Retinal pigment epithelial cell (primary cell): ENCODE measurements at regions not wholly inside any gene's neighbourhood (a gene's known extent, or its start where the extent isn't known, plus 50 kb on each side); places are given as distances from the start of the nearest gene placed in this dataset.

Experiments
- DNase-seq: peaks from one replicate; pipeline ENCODE4 v3.0.0-alpha.2; 2010; ENCODE audit warnings: low read depth
- H3K4me3 ChIP-seq: 2 replicates; pipeline ENCODE4 v1.5.1; 2011; ENCODE audit warnings: mild to moderate bottlenecking, low read length, control low read depth, moderate library complexity
- TF ChIP-seq, protein P1 (sequence below): conservative IDR thresholded peaks from 2 replicates; pipeline ENCODE4 v1.5.1; 2011; ENCODE audit warnings: low read depth, low read length, control low read depth, inconsistent platforms

DNA sequence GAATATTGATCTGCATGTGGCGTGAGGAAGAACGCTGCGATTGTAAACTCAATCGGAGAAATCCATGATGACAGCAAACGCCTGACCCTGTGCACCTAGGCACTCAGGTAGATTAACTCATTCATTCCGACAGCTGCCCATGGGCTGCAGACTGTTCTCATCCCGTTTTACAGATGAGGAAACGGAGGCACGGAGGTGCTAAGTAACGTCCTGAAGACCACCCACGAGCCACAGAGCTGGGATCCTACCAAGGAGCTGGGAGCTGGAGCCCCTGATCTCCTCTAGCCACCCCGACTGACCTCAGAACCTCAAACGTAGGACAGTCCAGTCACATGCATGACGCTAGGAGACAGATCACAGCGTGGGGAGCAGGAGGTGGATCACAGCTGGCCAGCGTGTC is 1092.7 kb downstream of the BRD1 start:
- TF ChIP-seq, protein P1, sequence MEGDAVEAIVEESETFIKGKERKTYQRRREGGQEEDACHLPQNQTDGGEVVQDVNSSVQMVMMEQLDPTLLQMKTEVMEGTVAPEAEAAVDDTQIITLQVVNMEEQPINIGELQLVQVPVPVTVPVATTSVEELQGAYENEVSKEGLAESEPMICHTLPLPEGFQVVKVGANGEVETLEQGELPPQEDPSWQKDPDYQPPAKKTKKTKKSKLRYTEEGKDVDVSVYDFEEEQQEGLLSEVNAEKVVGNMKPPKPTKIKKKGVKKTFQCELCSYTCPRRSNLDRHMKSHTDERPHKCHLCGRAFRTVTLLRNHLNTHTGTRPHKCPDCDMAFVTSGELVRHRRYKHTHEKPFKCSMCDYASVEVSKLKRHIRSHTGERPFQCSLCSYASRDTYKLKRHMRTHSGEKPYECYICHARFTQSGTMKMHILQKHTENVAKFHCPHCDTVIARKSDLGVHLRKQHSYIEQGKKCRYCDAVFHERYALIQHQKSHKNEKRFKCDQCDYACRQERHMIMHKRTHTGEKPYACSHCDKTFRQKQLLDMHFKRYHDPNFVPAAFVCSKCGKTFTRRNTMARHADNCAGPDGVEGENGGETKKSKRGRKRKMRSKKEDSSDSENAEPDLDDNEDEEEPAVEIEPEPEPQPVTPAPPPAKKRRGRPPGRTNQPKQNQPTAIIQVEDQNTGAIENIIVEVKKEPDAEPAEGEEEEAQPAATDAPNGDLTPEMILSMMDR = no peak
- no peak for DNase-seq
- H3K4me3 ChIP-seq = no peak overlapping the region

DNA sequence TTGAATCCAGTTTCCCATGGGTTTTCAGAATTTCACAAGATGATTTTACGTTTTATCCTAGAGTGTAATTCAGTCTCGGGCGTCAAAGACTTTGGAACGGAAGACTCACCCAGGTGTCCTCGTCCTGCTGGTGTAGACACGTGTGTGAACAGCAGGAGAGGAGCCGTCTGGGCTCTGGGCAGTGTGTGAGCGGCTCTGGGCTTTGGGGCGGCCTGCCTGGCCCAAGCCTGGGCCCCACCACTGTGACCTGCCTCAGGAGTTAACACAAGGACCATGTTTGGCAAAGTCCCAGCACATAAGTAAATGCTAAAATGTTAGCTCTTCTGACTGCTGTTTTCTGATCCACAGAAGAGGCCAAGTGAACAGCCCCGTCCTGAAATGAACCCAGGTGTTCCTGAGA is 1093.3 kb downstream of the BRD1 start:
- TF ChIP-seq, protein P1 = no peak
- no peak for DNase-seq
- H3K4me3 ChIP-seq = no peak overlapping the region

DNA sequence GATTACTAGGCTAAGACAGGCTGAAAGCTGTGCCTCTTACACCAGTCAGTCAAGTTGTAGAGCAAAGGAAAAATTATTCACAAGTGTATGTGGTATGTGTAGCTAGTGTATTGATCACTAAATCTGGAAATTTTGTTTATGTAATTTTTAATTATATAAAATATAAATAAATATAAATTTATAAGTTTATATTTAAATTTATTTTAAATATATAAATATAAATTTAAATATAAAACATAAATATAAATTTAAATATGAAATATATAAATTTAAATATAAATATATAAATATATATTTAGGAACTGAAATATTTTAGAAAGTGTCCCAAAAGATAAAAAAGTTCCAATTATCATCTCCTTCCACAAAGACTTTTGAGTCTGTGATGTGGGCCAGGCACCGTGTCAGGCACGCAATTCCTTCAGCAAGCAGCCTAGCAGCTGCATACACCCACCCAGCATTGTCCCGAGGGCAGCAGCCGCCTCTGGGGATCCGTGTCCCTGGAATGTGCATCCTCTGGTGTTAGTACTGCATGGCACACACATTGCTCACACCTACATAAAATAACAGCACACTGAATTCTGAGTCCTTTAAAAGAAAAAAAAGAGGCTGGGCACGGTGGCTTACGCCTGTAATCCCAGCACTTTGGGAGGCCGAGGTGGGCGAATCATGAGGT is 1098.0 kb downstream of the BRD1 start:
- TF ChIP-seq, protein P1 = no peak
- no peak for DNase-seq

DNA sequence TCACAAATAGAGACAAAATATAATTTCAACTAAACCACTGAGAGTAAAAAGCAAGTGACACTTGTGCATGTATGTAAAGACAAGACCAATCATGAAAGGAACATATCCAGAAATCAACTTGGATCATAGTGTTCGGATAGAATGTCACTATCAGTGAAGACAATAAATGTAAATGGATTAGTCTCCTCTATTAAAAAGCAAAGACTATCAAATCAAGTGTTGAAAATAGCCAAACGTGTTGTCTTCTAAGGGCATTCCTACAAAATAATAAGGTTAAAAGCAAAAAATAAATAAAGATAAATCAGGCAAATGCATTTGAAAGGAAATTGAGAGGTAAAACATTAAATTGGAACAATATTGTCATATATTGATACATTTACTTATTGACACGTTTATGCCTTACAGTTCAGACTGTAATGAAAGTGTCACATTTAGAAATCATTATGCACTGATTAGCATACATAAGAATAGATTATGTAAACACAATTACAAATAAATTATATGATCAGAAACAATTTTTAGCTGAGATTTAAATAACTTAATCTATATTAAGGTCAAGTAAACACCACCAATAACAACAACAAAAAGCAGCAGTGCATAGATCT is 1100.1 kb downstream of the BRD1 start:
- no peak overlapping the region for H3K4me3 ChIP-seq
- TF ChIP-seq, protein P1 = no peak

More for the DNA sequence above, 1098.0 kb downstream of the BRD1 start:
- H3K4me3 ChIP-seq = no peak overlapping the region

DNA sequence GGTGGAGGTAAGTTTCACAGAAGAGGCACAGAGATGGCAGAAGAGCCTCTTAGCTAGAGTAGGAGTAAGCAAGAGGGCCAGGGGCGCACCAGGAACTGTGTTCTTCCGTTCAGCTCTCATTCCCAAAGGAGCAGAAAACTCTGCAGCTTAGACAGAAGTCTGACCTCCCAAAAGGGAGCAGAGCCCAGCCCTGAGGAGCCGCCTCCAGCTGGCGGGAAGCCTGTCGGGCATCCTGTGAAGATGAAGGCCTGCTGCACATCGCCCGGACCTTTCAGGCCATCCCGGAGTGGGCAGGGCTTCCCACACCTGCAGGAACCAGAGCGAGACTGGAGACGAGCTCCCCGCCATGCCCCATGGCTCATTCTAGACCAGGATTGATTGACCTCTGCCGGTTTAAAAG is 1102.8 kb downstream of the BRD1 start:
- no peak for DNase-seq
- H3K4me3 ChIP-seq = no peak overlapping the region
- TF ChIP-seq, protein P1 = no peak

More for the DNA sequence above, 1100.1 kb downstream of the BRD1 start:
- no peak for DNase-seq

DNA sequence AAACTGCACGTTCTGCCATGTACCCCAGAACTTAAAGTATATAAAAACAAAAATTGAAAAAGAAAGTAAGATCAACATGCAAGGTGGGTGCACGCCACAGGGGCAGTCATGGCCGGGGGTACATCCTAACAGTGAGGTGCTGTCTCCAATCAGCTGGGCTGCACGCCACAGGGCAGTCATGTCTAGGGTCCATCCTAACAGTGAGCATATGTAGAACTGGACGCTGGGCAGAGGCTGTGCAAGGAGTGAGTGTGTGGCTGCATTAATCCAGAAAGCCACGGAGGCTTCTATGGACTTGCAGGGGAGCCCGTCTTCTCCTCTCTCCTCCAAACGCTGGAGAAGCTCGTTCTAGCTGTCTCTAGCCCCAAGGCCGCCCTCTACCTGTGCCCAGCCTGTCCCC is 1105.0 kb downstream of the BRD1 start:
- TF ChIP-seq, protein P1 = no peak
- no peak overlapping the region for H3K4me3 ChIP-seq
- DNase-seq = no peak

DNA sequence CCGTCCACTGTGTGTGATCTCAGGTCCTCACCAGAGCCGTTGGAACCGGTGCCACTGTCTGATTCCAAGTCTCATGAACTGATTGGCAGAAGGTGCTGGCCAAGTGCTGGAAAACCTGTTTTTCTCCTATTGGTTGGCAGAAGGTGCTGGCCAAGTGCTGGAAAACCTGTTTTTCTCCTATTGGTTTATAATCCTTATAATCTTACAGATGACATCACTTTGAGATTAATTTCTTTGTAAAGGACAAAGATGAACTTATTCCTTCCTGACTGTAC is 1106.3 kb downstream of the BRD1 start:
- TF ChIP-seq, protein P1 = no peak
- DNase-seq = no peak
- no peak overlapping the region for H3K4me3 ChIP-seq
